ENCODE measurements at regions not wholly inside any gene's neighbourhood (a gene's known extent, or its start where the extent isn't known, plus 50 kb on each side); places are given as distances from the start of the nearest gene placed in this dataset.

- Histone ChIP-seq H2AK9ac (replicated peaks; ENCODE audit: low read depth, low read length, poor library complexity) (no peak overlapping the region), H3K27ac (ENCODE audit: insufficient read depth, low read length) (no peak overlapping the region), H2BK15ac (ENCODE audit: low read depth, low read length) (no peak overlapping the region), H3K4ac (ENCODE audit: low read depth, low read length) (no peak overlapping the region), H2BK5ac (ENCODE audit: low read depth, low read length, poor library complexity, severe bottlenecking) (no peak overlapping the region), H4K20me1 (ENCODE audit: insufficient read depth, low read length) (no peaks in the 10 kb centered on the region), H2BK20ac (ENCODE audit: low read depth, low read length) (no peak overlapping the region), H4K91ac (ENCODE audit: insufficient read depth, low read depth, low read length) (no peak overlapping the region), H4K8ac (ENCODE audit: low read depth in 2 of 2, low read length in 2 of 2) (no peak overlapping the region), H3K9me1 (ENCODE audit: insufficient read depth, low read length) (no peaks in the 10 kb centered on the region), H3K4me3 (ENCODE audit: insufficient read depth, low read depth, low read length) (no peak overlapping the region), H3K27me3 (ENCODE audit: control insufficient read depth, insufficient read depth, low read length) (no peaks in the 10 kb centered on the region), H3K56ac (ENCODE audit: extremely low read depth, insufficient read depth, low read length) (no peak overlapping the region), H3K14ac (replicated peaks; ENCODE audit: low read depth, low read length) (no peak overlapping the region), H3K4me2 (ENCODE audit: low read depth, low read length) (no peak overlapping the region), H3K9ac (ENCODE audit: low read depth, low read length) (no peak overlapping the region), H3K23ac (ENCODE audit: low read depth, low read length) (no peak overlapping the region), H2BK120ac (ENCODE audit: low read depth, low read length) (no peak overlapping the region), H3K18ac (ENCODE audit: low read depth, low read length) (no peak overlapping the region), H3K79me1 (ENCODE audit: low read depth in 1 of 2, low read length in 2 of 2) (no peaks in the 10 kb centered on the region), H3K9me3 (ENCODE audit: control insufficient read depth, insufficient read depth, low read length) (peaks cover 2% of the 10 kb centered on the region; the same call in 1 of the 2 replicates), H3K4me1 (ENCODE audit: control insufficient read depth, insufficient read depth, low read length) (no peaks in the 10 kb centered on the region), H2AFZ (replicated peaks; ENCODE audit: low read length, poor library complexity) (no peak overlapping the region), H2AK5ac (ENCODE audit: low read depth, low read length) (no peak overlapping the region), H3K36me3 (ENCODE audit: control insufficient read depth, insufficient read depth, low read length) (no peaks in the 10 kb centered on the region), H4K5ac (ENCODE audit: low read depth, low read length) (no peak overlapping the region)
- DNase-seq, result no peak
- TF ChIP-seq RCOR1 (IDR thresholded peaks at IDR 0.05; ENCODE audit: insufficient replicate concordance, low read length), result no peak
- no peak for TF ChIP-seq MAZ (IDR thresholded peaks at IDR 0.05; ENCODE audit: borderline replicate concordance, low read depth, low read length)
- no peak for TF ChIP-seq CHD1 (IDR thresholded peaks at IDR 0.05; ENCODE audit: low read depth, low read length)
- no peak for TF ChIP-seq POLR2A (IDR thresholded peaks at IDR 0.05; ENCODE audit: low read depth, low read length)
- TF ChIP-seq NFE2L2 (IDR thresholded peaks at IDR 0.05; ENCODE audit: low read depth, low read length), result no peak
- no peak for TF ChIP-seq RFX5 (IDR thresholded peaks at IDR 0.05; ENCODE audit: low read depth, low read length)
- no peak for TF ChIP-seq RAD21 (IDR thresholded peaks at IDR 0.05; ENCODE audit: low read length)
- TF ChIP-seq USF2 (IDR thresholded peaks at IDR 0.05; ENCODE audit: low read depth, low read length), result no peak
- TF ChIP-seq BHLHE40 (IDR thresholded peaks at IDR 0.05; ENCODE audit: low read depth, low read length), result no peak
- no peak for TF ChIP-seq MXI1 (IDR thresholded peaks at IDR 0.05; ENCODE audit: borderline replicate concordance, low read depth, low read length)
- no peak for TF ChIP-seq CTCF (conservative IDR thresholded peaks at IDR 0.05; ENCODE audit: low read depth, low read length)
- no peak for TF ChIP-seq ELK1 (IDR thresholded peaks at IDR 0.05; ENCODE audit: borderline replicate concordance, low read depth, low read length)
- no peak for TF ChIP-seq SMC3 (IDR thresholded peaks at IDR 0.05; ENCODE audit: low read depth, low read length)
- TF ChIP-seq CEBPB (IDR thresholded peaks at IDR 0.05; ENCODE audit: low read depth, low read length), result no peak
- no TSS peak for BruUV-seq (replicated peaks)
- in situ Hi-C loops (cut with MboI; ENCODE audit: low sequenced_read_pairs) (no loop called here), intact Hi-C loops (cut with micrococcal nuclease) (no loop called here), dilution Hi-C loops (cut with HindIII; ENCODE audit: low sequenced_read_pairs, unreplicated experiment) (no loop called here)
- ChIA-PET POLR2A (ENCODE audit: unreplicated experiment) (no interaction called here), CTCF (no interaction called here)
- ATAC-seq (ENCODE audit: low read depth), result no peak
Observed at GRCh38 chr16:75983296-75983695, 257.0 kb upstream of the CPHXL start.

All from IMR-90 (cell line).